ENCODE measurements at regions not wholly inside any gene's neighbourhood (a gene's known extent, or its start where the extent isn't known, plus 50 kb on each side); places are given as distances from the start of the nearest gene placed in this dataset.

DNA sequence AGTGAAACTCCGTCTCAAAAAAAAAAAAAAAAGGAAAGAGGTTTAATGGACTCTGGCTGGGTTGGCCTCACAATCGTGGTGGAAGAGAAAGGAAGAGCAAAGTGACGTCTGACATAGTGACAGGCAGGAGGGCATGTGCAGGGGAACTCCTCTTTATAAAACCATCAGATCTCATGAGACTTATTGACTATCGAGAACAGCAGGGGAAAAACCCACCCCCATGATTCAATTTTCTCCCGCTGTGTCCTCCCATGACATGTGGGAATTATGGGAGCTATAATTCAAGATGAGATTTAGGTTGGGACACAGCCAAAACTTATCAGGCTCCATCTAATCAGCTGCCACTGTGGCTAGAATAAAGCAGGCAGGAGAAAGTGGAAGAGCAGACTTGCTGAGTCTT lies 610.4 kb upstream of the NUDT12 start:
- TF ChIP-seq RFX5 (IDR thresholded peaks at IDR 0.05; ENCODE audit: low read depth, low read length) (no peak), MAFK (IDR thresholded peaks at IDR 0.05; ENCODE audit: low read depth, low read length) (no peak), BHLHE40 (IDR thresholded peaks at IDR 0.05; ENCODE audit: low read depth, low read length) (no peak), POLR2A (IDR thresholded peaks at IDR 0.05; ENCODE audit: low read depth, low read length) (no peak), SMC3 (IDR thresholded peaks at IDR 0.05; ENCODE audit: low read depth, low read length) (no peak), CEBPB (IDR thresholded peaks at IDR 0.05; ENCODE audit: low read depth, low read length) (no peak), RAD21 (IDR thresholded peaks at IDR 0.05; ENCODE audit: low read length) (no peak), MXI1 (IDR thresholded peaks at IDR 0.05; ENCODE audit: borderline replicate concordance, low read depth, low read length) (no peak)
- TF ChIP-seq, protein P1, sequence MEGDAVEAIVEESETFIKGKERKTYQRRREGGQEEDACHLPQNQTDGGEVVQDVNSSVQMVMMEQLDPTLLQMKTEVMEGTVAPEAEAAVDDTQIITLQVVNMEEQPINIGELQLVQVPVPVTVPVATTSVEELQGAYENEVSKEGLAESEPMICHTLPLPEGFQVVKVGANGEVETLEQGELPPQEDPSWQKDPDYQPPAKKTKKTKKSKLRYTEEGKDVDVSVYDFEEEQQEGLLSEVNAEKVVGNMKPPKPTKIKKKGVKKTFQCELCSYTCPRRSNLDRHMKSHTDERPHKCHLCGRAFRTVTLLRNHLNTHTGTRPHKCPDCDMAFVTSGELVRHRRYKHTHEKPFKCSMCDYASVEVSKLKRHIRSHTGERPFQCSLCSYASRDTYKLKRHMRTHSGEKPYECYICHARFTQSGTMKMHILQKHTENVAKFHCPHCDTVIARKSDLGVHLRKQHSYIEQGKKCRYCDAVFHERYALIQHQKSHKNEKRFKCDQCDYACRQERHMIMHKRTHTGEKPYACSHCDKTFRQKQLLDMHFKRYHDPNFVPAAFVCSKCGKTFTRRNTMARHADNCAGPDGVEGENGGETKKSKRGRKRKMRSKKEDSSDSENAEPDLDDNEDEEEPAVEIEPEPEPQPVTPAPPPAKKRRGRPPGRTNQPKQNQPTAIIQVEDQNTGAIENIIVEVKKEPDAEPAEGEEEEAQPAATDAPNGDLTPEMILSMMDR (conservative IDR thresholded peaks at IDR 0.05; ENCODE audit: low read depth, low read length), result no peak

All from IMR-90 (cell line).